ENCODE measurements at regions not wholly inside any gene's neighbourhood (a gene's known extent, or its start where the extent isn't known, plus 50 kb on each side); places are given as distances from the start of the nearest gene placed in this dataset.
A peak's percentile ranks its signal among the peaks of the same experiment; 100 is the strongest.

DNA sequence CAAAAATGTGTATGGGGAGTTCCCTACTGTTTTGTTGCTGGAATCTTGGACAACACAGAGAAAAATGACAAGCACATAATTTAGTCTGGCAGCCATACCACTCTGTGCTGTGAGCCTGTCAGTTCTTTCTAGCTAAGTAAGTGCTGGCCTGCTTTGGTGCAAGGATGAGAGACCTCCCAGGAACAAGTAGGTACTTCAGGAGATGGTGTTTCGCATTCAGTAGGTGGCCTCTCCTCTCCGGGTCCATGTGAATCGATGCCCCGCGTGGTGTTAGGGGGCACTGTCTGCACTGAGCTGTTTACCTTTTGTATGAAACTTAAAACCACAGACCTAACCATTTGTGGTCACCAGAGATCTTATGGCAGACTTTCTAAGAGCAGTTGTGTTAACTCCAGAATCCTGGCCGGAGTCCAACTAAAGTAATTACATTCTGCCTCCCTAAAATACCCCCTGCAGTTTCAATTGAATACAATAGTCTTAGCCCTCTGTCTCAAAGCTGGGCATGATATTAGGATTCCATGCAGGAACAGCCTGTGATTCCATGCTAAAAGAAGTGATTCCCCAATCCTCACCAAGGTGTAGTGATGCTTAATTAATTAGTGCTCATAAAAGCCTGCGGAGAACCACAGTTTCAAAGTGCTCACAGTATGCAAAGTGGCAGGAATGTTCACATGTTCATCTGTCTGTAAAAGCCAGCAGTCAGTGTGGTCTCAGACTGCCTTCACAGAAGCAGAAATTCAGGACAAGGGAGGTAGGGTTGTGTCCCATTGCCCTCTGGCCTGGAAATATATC lies 64.2 kb downstream of the LLPH start:
- no peak for DNase-seq

DNA sequence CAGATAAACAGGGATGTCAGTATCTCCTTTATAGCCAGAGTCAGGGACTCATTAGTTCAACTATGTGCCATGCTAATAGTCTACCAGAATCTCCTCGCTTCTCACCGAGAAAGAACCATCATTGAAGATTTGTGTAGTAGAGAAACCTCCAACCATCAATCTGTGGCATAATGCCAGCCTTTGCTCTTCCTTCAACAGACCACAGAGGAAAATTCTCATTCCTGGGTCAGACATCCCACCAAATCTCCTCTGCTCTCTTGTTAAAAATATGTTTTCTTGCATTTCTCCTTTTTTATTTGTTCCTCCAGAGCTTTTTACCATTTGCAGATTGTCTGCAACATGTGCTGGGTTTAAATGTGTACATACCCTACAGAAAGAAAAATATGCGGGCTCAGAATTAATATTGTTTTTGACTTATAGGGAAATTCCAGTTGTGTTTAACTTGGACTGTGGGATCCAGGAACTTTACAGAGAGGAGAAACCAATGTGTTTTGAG lies 64.9 kb downstream of the LLPH start:
- no peak for DNase-seq

DNA sequence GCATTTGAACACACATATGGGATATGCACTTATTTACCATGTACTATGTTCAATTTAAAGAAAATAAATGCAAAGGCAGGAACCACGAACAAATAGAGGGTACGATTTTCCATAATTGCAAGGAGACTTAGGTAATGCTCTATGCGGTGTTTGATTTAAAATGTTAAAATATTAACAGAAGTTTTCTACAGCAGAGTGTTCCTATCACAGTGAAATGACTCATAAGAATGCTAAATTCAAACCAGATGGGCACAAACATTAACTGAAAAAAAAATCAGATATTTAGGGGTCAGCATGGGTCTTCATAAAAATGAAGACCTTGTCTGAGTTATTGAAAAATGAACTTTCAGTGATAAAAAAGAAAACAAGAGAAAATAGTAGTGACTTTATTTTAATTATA lies 65.4 kb downstream of the LLPH start:
- DNase-seq: no peak

DNA sequence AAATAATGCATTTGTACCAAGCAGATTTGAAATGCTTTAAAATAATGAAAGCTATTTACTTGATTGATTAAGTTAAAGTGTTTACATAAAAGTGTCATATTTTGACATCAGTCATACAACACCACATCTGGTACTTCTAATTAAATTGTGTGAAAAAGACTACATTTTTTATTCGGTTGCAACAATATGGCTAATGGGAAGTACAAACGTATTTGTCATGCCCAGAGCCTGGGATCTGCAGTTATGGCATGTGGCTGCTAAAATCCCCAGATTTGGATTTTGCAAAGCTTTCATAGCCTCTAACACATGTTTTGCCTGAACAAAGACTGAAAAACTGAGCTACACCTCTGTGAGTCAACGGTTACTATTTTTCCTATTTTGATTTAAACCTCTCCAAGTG lies 66.6 kb downstream of the LLPH start:
- no peak for DNase-seq

DNA sequence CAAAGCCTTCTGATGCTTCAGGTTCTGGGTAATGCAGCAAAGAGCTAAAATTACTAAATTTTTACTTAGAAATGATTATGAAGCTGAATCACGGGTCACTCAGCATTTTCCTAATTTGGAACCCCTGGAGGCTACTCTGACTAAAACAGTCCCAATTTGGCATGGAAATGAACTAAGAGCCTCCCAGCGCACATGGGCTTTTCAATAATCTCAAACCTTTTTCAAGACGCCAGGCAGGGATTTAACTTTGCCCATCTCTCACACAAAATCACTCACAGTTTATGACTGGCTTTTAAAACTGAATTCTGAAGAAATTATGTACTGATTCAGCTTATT lies 68.3 kb downstream of the LLPH start:
- DNase-seq: no peak

DNA sequence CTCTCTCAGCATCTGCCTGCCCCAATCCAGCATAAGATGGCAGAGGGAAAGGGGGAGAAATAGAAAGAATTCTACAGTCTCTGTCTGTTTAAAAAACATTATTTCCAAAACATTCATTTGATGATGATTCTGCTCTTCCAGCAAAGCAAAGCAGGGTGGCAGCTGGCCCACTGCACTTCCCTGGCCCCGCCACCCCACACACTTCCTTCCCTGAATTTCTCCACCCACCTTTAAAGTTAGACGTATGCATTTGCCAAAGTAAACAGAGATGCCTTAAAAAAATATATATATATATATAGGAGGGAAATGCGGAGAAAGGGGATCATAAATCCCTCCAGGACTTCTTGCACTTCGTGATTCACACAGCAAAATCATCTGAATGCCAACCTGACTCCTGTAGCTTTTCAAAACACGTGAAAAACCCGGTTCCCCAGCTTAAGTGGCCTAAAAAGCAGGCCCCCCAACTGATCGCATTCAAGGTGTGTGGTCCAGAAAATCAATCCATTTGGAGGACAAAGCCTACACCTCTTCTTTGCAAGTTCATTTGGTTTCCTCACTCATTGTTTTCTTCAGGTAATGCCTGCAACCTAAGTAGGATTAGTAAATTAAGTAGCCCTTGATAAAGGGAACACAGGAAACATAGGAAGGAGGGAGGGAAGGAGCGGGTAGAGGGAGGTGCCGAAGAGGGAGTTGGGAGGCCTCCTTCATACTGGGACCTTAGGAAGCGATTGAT lies 68.8 kb downstream of the LLPH start:
- DNase-seq: no peak

DNA sequence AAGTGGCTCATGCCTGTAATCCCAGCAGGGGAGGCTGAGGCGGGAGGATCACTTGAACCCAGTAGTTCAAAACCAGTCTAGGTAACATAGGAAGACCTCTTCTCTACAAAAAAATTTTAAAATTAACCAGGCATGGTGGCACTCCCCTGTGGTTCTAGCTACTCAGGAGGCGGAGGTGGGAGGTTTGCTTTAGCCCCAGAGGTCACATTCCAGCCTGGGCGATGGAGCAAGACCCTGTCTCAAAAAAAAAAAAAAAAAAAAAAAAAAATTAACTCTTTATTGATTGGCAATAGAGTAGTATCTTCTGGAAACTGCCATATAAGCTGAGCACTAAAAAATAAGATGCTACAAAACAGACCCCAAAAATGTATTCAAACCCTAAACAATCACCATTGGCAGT lies 69.5 kb downstream of the LLPH start:
- no peak for DNase-seq

DNA sequence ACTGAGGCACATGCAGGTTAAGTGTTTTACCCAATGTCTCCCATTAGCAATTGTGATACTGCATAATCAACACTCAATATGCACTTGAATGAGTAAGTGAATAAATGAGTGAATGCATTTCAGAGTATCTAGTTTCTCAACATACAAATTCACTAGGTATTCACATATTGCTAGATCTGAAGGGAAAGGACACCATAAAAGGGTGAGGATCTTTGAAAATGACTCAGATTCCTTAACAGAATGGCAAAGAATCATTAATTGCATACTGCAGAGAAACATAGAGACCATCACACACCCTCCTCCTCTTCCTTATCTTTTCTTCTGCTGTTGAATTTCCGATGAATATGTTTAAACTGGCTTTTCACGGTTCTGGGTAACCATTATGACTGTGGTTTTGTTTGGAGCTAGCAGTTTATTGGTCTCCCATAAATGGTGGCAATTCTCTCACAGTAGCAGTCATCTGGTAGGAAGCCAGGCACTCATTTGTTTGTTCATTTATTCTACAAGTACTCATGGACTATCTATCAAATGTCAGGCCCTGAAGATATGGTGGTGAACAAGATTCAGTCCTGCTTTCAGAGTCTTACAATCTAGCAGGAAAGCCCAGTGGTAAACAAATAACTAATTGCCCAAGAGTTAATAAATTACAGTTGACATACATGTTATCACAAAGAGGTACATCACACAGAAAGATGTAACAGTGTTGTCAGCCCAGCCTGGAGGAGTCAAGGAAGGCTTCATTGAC lies 70.2 kb downstream of the LLPH start:
- DNase-seq: no peak

DNA sequence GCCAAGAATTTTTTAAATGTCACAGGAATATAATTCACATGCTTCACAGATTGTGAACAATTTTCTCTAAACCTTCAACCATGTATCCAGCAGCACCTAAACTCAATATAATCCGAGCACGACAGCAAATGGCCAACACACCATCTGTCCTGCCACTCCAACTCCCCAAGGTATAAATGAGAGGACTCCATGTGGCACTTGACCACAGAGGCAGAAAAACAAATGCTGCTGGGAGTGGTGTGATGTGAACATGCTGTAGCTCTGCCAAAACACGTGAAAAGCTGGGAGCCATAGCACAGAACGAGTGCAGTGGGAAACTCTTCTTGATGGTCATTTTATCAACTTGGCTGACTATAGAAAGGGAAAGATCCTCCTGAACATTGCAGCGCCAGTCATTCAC lies 70.9 kb downstream of the LLPH start:
- no peak for DNase-seq

DNA sequence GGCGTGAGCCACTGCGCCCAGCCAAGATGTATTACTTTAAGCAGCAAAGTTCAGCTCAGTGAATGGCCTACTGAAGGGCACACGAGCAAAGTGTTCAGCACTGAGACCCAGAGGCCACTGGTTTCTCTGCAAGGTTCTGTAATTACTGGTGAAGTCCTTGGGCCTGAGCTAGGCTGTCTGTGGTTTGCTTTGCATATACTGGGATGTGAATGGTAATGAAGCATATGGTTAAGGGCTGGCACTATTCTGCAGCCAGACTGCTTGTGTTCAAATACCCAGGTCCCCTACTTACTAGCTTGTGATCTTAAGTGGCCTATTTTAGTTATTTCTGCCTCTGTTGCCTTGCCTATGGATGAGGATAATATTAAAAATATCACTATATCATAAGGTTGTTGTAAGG lies 72.0 kb downstream of the LLPH start:
- DNase-seq: no peak

DNA sequence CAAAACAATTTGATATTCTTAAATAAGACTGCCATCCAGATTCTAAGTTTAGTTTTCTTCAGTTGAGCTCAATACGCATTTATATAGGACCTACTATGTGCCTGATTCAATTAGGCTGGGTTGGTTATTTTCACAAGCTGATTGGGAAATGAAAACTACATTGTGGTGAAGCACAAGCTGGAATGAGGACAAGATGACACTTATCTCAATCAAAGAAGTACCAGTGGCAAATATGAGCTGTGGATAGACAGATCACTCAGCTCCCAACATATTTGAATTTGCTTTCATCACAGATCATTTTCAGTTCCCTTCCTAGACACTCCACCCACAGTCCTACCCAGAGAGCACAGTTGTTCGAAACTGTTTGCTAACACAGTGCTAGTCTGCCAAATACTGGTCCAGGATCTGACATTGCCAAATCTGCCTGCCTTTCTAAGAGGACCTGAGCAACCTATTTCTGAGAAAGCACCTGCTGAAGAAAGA lies 74.7 kb downstream of the LLPH start:
- DNase-seq: no peak

DNA sequence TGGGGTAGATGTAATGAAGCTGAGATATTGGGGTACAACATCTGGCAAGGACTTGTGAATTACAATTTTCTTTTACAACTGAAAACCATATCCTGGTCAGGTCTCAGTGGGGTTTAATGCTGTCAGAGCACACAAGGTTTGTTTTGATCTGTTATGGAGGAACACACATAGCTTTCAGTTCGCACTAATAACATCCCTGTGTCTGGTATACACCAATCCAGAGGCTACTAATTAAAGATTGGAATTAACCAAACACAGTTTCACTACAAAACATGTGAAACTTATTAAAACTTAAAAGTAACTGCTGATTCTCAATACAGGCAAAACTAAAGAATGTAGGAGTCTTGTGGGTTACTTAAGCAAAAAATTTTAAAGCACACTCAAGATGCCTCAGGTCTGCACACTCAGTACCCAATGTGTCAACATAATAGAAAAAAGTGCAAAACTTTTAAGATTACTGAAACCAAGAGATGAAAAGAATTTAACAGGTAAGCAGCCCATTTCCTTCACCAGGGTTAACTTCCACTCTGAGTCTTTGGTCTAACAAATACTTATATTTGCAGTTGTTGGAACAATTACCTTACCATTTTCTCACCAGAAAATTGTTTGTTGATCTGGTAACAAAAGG lies 77.4 kb downstream of the LLPH start:
- no peak for DNase-seq

DNA sequence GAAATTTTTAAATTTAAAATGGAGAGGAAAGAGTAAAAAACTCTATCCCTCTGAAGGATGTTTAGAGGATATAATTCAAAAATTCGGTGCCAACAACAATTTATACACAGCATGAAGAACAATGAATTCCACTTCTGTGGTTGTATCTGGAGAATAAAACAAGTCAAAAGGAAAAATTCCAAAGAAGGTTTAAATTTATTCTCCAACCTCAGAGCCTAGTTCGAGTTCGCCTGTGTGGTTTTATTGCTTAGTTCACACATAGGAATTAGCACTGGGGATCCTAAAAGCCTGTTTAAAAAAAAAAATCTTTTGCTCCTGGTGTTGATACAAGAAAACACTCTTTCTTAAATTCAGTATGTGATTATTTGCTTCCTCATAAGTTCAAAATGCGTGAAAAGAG lies 79.2 kb downstream of the LLPH start:
- no peak for DNase-seq

DNA sequence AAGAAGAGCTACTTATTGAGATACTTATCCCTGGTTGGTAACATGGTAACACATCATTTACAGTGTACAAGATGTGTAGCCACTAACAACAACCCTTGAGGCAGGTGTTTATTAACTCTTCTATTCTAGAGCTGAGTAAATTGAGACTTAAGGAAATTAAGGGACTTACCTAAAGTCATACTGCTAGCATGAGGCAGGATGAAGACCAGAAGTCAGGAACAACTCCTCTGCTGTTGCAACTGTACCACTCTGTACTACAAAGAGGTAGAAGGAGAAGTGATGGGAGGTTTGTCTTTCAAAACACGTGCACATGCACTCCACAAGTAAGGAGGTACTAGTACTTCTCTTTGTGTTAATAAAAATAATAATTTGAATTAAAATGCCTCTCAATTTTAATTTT lies 79.9 kb downstream of the LLPH start:
- DNase-seq: no peak

DNA sequence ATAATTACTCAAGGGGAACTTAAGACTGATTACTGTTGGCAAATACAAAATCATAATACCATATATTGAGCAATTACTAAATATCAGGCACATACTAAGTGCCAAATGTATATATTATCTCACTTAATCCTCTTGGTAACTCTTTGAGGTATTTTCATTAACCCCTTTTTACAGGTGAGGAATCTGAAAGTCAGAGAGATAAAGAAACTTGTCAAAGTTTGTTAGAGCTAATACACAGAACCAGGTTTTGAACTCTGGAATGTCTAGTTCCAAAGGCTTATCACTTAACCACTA lies 80.3 kb downstream of the LLPH start:
- no peak for DNase-seq

DNA sequence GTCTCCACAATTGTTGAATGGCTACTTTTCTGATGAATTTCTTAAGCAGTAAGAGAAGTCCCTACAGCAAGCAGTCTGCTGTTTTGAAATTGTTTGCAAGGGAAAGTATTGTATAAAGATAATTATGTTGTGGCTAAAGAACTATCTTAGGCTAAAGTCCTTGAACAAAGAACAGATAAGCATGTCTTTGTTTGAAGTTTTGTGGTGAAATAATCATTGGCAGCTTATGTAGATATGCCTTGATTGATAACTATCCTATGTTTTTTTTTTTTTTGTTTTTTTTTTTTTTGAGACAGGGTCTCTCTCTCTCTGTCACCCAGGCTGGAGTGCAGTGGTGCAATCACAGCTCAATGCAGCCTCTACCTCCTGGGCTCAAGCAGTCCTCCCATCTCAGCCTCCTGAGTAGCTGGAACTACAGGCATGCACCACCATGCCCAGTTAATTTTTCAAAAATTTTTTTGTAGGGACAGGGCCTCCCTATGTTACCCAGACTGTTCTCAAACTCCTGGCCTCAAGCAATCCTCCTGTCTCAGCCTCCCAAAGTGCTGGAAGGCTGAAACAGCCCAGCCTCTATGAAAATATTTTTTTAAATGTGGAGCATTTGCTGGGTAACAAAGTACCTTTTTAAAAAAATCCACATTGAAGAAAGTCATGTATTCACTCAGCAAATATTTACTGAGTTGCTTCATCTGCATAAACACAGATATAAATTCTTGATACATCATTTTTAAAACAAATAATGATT lies 80.8 kb downstream of the LLPH start:
- no peak for DNase-seq

DNA sequence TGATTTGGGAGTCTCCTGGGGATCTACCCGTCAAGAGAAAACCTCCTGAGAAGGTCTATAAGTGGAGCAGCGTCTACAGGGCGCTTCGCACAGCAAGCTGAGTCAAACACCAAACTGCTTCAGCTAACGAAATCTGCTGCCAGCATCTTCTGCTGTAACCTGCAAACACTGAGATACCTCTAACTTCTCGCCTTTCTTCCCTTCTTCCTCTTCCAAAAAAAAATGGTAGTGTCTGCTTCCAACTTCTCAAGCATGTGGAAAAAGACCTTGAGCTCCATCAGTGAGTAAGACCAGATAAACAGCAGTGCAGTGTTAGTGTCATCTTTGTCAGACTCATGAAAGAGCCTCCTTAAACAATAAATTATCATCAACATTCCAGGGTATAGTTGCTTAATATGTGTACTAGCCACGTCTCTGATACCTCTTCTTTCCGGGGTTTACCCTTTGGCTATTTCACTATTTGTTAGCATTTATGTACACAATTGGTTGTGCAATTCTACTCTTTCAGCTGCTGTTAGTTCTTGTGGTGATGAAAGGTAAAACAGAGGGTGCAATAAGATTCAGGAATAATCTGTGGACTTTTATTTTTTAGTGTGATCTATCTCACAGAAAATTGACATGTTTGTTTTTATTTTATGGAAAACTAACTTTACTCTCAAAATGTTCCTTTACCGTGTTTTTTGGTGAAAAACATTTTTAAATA lies 81.6 kb downstream of the LLPH start:
- peak; percentile 70 for DNase-seq

DNA sequence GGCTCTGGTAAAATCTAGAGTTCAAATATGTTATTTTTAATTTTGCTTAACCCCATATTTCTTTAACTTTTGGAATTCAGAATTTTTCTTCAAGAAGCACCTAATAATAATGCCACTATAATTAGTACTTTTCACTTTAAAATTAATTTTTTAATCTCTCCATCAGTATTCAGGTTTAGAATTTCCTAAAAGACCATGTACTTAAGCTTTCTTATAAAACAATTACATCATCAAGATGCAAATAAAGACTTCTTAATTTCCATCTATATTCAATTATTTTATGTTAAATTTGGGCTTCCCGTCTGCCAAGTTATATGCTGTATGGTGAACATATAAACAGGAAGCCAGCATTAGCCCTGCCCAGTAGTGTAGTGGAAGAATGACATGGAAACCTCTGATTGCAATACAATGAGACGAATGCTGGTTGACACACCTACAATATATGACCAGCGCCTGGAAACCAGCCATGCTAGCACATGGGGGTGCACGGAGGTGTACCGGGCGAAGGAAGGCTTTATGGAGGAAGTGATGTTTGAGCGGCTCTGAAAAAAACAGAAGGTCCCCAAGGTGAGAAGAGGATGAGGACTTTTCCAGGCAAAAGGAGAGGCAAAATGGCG lies 82.2 kb downstream of the LLPH start:
- no peak for DNase-seq

DNA sequence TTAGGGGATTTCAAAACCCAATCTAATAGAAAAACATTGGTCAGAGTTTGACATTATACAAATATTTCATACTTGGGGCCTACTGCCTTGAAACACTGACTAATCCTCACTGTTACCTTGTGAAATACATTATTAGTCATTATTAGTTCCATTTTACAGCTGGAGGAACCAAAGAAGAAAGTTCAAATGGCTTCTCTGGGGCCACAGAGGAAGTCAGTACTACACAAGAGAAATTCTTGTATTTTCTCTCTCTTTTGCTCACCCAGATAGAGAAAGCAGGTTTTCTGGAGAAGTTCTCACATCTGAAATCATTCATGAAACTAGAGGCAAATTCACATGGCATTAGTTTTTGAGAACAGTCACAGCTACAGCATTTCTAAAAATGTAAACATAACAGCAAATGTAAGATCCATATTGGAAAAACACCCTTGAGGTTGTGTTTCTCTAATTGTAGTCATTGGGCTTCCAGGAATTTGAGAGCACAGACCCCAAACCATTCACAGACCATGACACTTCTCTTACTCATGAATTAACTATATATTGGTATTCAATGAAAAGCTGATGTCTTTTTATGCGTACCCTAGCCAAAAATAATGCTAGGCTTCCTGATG lies 83.0 kb downstream of the LLPH start:
- DNase-seq: peak; percentile 32

DNA sequence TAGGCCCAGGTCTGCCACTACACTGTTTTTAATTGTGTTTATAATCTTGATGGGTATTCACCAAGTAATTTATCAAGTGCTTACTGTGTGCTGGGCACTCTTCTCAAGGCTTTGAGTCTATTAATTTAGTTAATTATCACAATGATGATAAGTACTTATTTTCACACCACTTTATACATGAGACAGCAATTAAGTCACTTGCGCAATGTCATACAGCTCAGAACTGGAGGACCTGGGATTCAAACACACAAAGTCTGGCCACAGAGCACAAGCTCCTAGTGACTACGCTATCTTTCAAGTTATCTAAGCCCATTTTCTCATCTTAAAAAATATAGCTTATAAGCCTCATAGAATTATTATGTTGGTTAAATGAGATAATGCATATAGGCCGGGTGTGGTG lies 85.0 kb downstream of the LLPH start:
- DNase-seq: no peak

DNA sequence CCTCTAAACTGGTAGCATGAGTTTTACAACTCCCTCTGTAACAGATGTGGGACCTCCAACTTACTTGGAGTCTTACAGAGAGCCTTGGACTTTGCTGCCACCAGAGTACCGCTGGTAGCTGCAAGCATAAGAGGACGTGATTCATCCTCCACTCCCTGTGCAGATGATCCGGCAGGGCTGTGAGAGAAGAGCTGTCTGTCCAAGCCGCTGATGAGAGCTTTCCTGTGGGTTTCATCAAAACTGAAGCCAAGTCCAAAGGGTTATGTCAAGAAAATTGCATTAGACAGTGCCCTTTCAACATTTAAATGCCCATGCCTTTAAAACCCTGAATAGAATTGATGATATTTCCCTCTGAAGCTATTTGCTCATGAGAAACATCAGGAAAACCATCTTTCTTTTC lies 85.8 kb downstream of the LLPH start:
- no peak for DNase-seq

Measured in NCI-H226 (cell line).